Middle frontal gyrus (tissue), 1 donor: ENCODE measurements at regions not wholly inside any gene's neighbourhood (a gene's known extent, or its start where the extent isn't known, plus 50 kb on each side); places are given as distances from the start of the nearest gene placed in this dataset.

ENCODE experiments used
- DNase-seq: peaks from one replicate; pipeline ENCODE4 v3.0.0-alpha.2; 2015; ENCODE audit warnings: low spot score; ENCODE audit errors: extremely low spot score

GRCh38 chr15:58235961-58236360 is 97.8 kb downstream of the AQP9 start:
- no peak for DNase-seq

GRCh38 chr15:58240191-58240932 is 102.2 kb downstream of the AQP9 start:
- DNase-seq: no peak

- DNase-seq: no peak
Measured at GRCh38 chr15:58241872-58242271, 103.7 kb downstream of the AQP9 start.

GRCh38 chr15:58243070-58243469 is 104.9 kb downstream of the AQP9 start:
- DNase-seq: no peak

- no peak for DNase-seq
Measured at GRCh38 chr15:58244536-58244935, 106.4 kb downstream of the AQP9 start.

- DNase-seq: no peak
Measured at GRCh38 chr15:58246041-58246440, 107.9 kb downstream of the AQP9 start.

GRCh38 chr15:58247855-58248842 is 110.0 kb downstream of the AQP9 start:
- DNase-seq: no peak

GRCh38 chr15:58249646-58250312 is 111.6 kb downstream of the AQP9 start:
- DNase-seq: no peak

- no peak for DNase-seq
Measured at GRCh38 chr15:58252586-58253323, 114.6 kb downstream of the AQP9 start.

GRCh38 chr15:58257776-58258325 is 119.7 kb downstream of the AQP9 start:
- DNase-seq: no peak

GRCh38 chr15:58258501-58259292 is 120.5 kb downstream of the AQP9 start:
- no peak for DNase-seq

- DNase-seq: no peak
Measured at GRCh38 chr15:58260205-58260724, 122.1 kb downstream of the AQP9 start.

GRCh38 chr15:58260725-58261267 is 122.6 kb downstream of the AQP9 start:
- DNase-seq: no peak

GRCh38 chr15:58261368-58261767 is 123.2 kb downstream of the AQP9 start:
- no peak for DNase-seq

- DNase-seq: no peak
Measured at GRCh38 chr15:58264053-58264971, 126.1 kb downstream of the AQP9 start.

- no peak for DNase-seq
Measured at GRCh38 chr15:58267051-58267450, 128.9 kb downstream of the AQP9 start.

GRCh38 chr15:58268746-58269267 is 130.6 kb downstream of the AQP9 start:
- DNase-seq: no peak
